HG02678 (cell line): ENCODE measurements at regions not wholly inside any gene's neighbourhood (a gene's known extent, or its start where the extent isn't known, plus 50 kb on each side); places are given as distances from the start of the nearest gene placed in this dataset.
"Not testable (repeated sequence)": the region's sequence is repeated elsewhere in the genome, so short reads cannot be mapped to it uniquely, and the experiment has no call there.

ENCODE experiments used
- ATAC-seq: cut with Tn5 transposase; IDR thresholded peaks from one replicate; pipeline ENCODE4 v1.9.1; 2021; ENCODE audit warnings: mild to moderate bottlenecking, moderate library complexity; ENCODE audit not compliant: unreplicated experiment

- no peak for ATAC-seq
Measured at GRCh38 chr7:37545619-37546534, 97.2 kb upstream of the ELMO1 start.

- no peak for ATAC-seq
Measured at GRCh38 chr7:37546677-37547076, 98.0 kb upstream of the ELMO1 start.

GRCh38 chr7:37549076-37549931 is 100.6 kb upstream of the ELMO1 start:
- ATAC-seq = no peak

GRCh38 chr7:37550426-37550825 is 101.8 kb upstream of the ELMO1 start:
- ATAC-seq = no peak

- ATAC-seq = no peak
Measured at GRCh38 chr7:37550872-37551271, 102.2 kb upstream of the ELMO1 start.

- ATAC-seq = no peak
Measured at GRCh38 chr7:37552030-37552429, 103.4 kb upstream of the ELMO1 start.

GRCh38 chr7:37552439-37552838 is 103.8 kb upstream of the ELMO1 start:
- not testable (repeated sequence) for ATAC-seq

- ATAC-seq = no peak
Measured at GRCh38 chr7:37555528-37555927, 106.9 kb upstream of the ELMO1 start.

- ATAC-seq = no peak
Measured at GRCh38 chr7:37557571-37558209, 109.0 kb upstream of the ELMO1 start.

- ATAC-seq = no peak
Measured at GRCh38 chr7:37558320-37559096, 109.8 kb upstream of the ELMO1 start.

GRCh38 chr7:37570145-37570544 is 113.4 kb upstream of the GPR141 start:
- no peak for ATAC-seq

GRCh38 chr7:37571806-37572205 is 111.8 kb upstream of the GPR141 start:
- ATAC-seq = no peak

GRCh38 chr7:37577412-37577811 is 106.2 kb upstream of the GPR141 start:
- no peak for ATAC-seq

GRCh38 chr7:37577901-37578300 is 105.7 kb upstream of the GPR141 start:
- ATAC-seq = no peak

GRCh38 chr7:37578350-37578749 is 105.2 kb upstream of the GPR141 start:
- no peak for ATAC-seq

- ATAC-seq = no peak
Measured at GRCh38 chr7:37580376-37580775, 103.2 kb upstream of the GPR141 start.

GRCh38 chr7:37584651-37585463 is 98.7 kb upstream of the GPR141 start:
- not testable (repeated sequence) for ATAC-seq

GRCh38 chr7:37590824-37591223 is 92.7 kb upstream of the GPR141 start:
- ATAC-seq = no peak

GRCh38 chr7:37592366-37592765 is 91.2 kb upstream of the GPR141 start:
- ATAC-seq = no peak

- ATAC-seq = no peak
Measured at GRCh38 chr7:37594602-37595001, 89.0 kb upstream of the GPR141 start.
